Neuron (in vitro differentiated cells): ENCODE measurements at regions not wholly inside any gene's neighbourhood (a gene's known extent, or its start where the extent isn't known, plus 50 kb on each side); places are given as distances from the start of the nearest gene placed in this dataset.
"Not testable (repeated sequence)": the region's sequence is repeated elsewhere in the genome, so short reads cannot be mapped to it uniquely, and the experiment has no call there.

Experiments
- H2AFZ ChIP-seq: one replicate; pipeline ENCODE4 v1.6.1; 2013; ENCODE audit warnings: low read depth, mild to moderate bottlenecking, inconsistent platforms, low read length, moderate library complexity
- H3K27me3 ChIP-seq: one replicate; pipeline ENCODE4 v1.6.1; 2013; ENCODE audit warnings: low read length; ENCODE audit not compliant: insufficient read depth
- H3K36me3 ChIP-seq: one replicate; pipeline ENCODE4 v1.6.1; 2013; ENCODE audit warnings: low read length; ENCODE audit not compliant: insufficient read depth
- H3K4me1 ChIP-seq: one replicate; pipeline ENCODE4 v1.6.1; 2013; ENCODE audit warnings: low read length; ENCODE audit not compliant: insufficient read depth
- H3K4me3 ChIP-seq: 2 replicates; pipeline ENCODE4 v1.5.1; 2013; ENCODE audit warnings: mild to moderate bottlenecking, low read length, moderate library complexity
- H3K9me3 ChIP-seq: one replicate; pipeline ENCODE4 v1.6.1; 2013; ENCODE audit warnings: low read length

DNA sequence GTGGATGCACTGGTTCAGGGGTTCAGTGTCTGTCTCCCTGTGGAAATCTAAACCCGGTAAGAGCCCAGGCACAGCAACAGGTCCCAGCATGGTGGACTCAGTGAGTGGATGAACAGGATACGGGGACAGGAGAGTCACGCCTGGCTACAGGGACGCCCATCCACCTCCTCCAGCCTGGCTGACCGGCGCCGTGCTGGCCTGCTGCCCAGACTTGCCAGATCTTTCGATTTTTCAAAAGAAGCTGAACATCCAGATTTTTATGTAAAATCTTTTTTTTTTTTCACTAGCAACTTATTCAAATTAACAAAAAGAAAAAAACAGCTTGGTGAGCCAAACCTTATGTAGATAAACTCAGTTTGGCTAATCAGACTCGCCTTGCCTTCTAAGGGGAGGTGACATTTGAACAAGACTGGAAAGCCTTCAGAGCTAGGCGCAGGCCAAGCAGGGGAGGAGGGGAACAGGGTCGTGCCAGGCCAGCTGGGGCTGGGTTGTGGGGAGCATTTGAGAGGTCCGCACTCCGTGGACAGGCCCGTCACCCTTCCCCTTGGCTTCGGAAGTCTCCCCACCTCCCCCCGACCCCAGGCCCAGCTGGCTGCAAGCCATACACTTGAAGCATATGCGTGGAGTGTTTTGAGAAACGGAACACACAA, 87.8 kb upstream of the NCOR2 start:
- Histone ChIP-seq H3K9me3 (no peaks in the 10 kb centered on the region), H3K4me1 (peaks cover 27% of the 10 kb centered on the region), H2AFZ (no peak overlapping the region), H3K27me3 (no peaks in the 10 kb centered on the region), H3K4me3 (peak overlapping the region; percentile 11), H3K36me3 (no peaks in the 10 kb centered on the region)

DNA sequence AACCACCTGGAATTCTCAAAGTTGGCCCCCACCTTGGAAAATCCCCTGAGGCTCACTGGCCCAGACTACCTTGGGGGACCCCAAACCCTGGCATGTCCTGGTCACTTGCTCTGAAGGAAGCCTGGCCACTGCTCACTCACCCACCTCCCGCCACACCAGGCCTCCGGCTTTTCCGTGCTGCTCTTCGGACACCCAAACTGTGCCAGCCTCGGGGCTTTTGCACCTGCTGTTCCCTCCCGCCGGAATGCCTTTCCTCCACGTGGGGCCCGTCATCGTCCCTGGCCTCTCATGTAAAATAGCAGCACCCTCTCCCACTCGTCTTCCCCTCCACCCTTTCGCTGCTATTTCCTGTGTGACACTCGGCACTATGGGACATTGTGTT, 87.2 kb upstream of the NCOR2 start:
- no peaks in the 10 kb centered on the region for H3K9me3 ChIP-seq
- H3K36me3 ChIP-seq: no peaks in the 10 kb centered on the region
- no peaks in the 10 kb centered on the region for H3K27me3 ChIP-seq
- no peak overlapping the region for H2AFZ ChIP-seq
- H3K4me3 ChIP-seq: no peak overlapping the region
- peaks cover 26% of the 10 kb centered on the region for H3K4me1 ChIP-seq

DNA sequence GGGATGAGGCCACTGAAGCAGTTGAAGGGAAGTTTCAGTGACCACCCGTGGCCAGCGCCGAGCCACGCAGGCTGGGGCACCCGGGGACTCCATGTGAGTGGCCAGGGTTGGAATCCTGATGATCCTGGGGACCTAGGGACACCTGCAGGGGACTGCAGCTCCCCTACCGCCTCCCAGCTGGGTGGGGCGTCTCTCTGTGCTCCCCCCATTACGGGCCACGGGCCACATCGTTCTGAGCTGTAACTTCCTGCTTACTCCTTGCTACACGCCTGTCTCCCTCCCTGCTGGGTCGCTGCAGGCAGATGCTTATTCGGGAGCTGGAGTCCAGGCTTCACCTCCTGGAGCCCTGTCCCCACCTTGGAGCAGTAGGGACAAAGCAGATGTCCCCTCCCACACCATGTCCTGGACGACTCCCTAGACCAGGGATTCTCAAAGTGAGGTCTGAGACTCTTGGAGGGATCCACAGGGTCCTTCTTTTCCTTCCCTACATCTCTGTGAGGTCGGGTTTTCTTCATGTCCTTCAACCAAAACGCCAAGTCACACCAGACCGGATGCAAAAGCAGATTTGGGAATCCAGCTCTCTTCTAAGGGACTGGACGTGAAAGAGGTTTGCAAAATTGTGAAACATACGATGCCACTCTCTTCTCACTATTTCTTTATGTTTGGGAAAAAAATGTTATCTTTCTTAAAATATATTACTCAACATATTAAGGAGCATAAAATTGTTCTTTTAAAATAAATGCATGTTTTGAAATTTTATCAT, 85.9 kb upstream of the NCOR2 start:
- peaks cover 26% of the 10 kb centered on the region for H3K4me1 ChIP-seq

DNA sequence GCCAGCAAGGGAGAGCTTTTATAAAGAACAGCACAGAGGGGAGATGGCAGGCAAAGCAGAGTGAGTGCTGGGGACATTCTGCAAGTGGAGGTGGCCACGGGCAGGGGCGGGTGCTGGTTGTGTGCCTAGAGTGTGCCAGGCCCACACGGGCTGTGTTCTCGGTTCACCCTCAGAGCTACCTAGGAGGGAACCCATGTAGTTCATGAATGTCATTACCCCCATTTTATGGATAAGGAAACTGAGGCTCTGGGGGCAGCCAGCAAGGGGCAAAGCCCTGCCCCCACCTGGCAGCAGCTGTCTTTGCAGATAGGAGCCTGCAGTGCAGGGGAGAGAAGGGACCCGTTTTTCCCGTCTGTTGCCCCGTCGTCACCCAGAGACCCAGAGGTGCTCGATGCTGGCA, 85.2 kb upstream of the NCOR2 start:
- Histone ChIP-seq H3K36me3 (no peaks in the 10 kb centered on the region), H3K9me3 (peaks cover 9% of the 10 kb centered on the region), H3K4me1 (peaks cover 26% of the 10 kb centered on the region), H3K4me3 (no peak overlapping the region), H2AFZ (no peak overlapping the region), H3K27me3 (no peaks in the 10 kb centered on the region)

More for the DNA sequence above, 85.9 kb upstream of the NCOR2 start:
- H2AFZ ChIP-seq: no peak overlapping the region
- no peaks in the 10 kb centered on the region for H3K36me3 ChIP-seq
- peaks cover 9% of the 10 kb centered on the region for H3K9me3 ChIP-seq
- H3K4me3 ChIP-seq: no peak overlapping the region
- H3K27me3 ChIP-seq: no peaks in the 10 kb centered on the region

DNA sequence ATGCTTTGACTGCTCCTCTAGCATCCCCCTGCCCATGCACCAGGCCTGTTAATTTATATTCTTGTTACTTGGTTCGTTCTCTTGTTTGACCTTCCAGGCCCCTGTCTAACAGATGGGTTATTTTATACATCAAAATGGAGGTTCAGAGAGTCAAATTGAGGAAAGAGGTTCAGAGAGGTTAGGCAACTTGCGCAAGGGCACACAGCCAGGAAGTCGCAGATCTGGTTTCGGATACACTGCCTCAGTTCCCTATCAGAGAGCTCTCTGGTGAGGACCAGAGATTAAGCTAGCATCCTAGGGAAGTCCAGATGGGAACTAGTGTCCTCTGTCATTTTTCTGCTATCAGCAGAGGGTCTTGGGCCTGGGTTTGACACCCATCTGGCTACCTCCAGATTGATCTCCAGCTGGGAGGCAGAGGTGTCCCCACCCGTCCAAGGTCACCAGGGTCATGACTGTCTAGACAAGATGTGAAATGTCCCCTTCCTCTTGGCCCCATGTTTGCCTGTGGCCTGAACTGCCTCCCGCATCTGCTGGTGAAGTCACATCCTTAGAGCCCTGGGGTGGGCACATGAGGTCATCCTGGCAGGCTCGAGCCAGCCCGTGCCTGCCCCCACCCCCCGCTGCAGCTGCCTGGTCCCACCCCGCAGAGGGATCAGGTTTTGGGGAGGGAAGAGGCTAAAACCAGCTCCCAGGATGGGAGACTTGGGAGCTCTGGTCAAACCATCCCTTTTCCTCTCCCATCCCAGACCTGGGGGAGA, 84.3 kb upstream of the NCOR2 start:
- Histone ChIP-seq H3K36me3 (no peaks in the 10 kb centered on the region), H2AFZ (no peak overlapping the region), H3K4me1 (peaks cover 24% of the 10 kb centered on the region), H3K9me3 (peaks cover 9% of the 10 kb centered on the region), H3K27me3 (no peaks in the 10 kb centered on the region), H3K4me3 (no peak overlapping the region)

DNA sequence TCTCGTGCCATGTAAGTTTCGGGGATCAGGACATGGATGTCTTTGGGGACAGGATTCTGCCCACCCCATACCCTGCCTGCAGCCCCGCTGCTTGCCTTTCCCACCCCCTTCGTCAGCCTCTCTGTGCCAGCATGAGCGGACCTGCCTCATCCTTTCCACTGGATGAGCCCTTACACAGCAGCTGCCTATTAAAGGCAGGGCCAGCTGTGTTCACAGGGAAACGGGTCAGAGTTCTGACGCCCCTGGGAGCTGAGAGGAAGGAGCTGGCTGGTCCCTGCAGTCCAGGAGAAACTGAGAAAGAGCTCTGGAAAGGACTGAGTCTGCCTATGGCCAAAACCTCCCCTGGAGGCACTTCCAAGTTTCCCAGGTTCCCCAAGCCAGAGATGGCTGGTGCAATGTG, 83.5 kb upstream of the NCOR2 start:
- Histone ChIP-seq H3K4me3 (no peak overlapping the region), H3K4me1 (peaks cover 17% of the 10 kb centered on the region), H3K36me3 (no peaks in the 10 kb centered on the region), H3K27me3 (no peaks in the 10 kb centered on the region), H2AFZ (no peak overlapping the region), H3K9me3 (peaks cover 9% of the 10 kb centered on the region)

DNA sequence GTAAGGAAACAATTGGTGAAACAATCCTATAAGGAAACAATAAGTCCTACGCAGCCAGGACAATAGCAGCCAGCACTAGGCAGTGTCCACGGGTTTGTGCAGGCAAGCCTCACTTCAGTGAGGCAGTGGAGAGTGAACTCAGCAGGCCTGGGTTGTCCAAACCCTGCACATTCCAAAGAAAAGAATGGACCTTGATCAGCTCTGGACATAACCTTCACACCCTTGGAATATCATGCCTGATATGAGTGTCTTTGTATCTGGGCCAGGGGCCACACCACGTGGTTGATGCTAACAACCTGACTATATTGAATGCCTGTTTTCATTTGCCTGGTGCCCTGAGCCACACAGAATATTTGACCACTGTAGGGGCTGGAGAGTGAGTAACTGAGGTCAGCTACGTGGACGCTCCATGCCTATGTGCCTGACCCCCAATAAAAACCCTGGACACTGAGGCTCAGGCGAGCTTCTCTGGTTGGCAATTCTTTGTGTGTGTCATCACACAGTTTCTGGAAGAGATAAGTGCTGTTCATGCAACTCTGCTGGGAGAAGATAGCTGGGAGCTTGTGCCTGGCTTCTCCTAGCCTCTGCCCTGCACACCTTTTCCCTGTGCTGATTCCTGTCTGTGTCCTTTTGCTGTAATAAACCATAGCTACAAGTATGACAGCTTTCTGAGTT, 81.4 kb upstream of the NCOR2 start:
- Histone ChIP-seq H2AFZ (no peak overlapping the region), H3K4me3 (no peak overlapping the region), H3K9me3 (peaks cover 9% of the 10 kb centered on the region), H3K27me3 (no peaks in the 10 kb centered on the region), H3K4me1 (peaks cover 3% of the 10 kb centered on the region), H3K36me3 (no peaks in the 10 kb centered on the region)

DNA sequence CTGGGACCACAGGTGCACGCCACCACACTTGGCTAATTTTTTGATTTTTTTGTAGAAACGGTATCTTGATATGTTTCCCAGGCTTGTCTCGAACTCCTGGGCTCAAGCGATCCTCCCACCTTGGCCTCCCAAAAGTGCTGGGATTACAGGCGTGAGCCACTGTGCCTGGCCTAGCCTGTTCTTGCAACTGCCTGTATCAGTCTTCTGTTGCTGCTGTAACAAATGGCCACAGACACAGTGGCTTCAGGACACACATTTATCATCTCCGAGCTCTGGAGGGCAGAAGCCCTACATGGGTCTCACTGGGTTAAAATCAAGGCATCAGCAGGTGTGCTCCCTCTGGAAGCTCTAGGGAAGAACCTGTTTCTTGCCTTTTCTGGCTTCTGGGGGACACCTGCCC, 79.9 kb upstream of the NCOR2 start:
- no peaks in the 10 kb centered on the region for H3K4me1 ChIP-seq
- H3K36me3 ChIP-seq: no peaks in the 10 kb centered on the region
- peaks cover 9% of the 10 kb centered on the region for H3K9me3 ChIP-seq
- H2AFZ ChIP-seq: no peak overlapping the region
- H3K27me3 ChIP-seq: no peaks in the 10 kb centered on the region
- no peak overlapping the region for H3K4me3 ChIP-seq

DNA sequence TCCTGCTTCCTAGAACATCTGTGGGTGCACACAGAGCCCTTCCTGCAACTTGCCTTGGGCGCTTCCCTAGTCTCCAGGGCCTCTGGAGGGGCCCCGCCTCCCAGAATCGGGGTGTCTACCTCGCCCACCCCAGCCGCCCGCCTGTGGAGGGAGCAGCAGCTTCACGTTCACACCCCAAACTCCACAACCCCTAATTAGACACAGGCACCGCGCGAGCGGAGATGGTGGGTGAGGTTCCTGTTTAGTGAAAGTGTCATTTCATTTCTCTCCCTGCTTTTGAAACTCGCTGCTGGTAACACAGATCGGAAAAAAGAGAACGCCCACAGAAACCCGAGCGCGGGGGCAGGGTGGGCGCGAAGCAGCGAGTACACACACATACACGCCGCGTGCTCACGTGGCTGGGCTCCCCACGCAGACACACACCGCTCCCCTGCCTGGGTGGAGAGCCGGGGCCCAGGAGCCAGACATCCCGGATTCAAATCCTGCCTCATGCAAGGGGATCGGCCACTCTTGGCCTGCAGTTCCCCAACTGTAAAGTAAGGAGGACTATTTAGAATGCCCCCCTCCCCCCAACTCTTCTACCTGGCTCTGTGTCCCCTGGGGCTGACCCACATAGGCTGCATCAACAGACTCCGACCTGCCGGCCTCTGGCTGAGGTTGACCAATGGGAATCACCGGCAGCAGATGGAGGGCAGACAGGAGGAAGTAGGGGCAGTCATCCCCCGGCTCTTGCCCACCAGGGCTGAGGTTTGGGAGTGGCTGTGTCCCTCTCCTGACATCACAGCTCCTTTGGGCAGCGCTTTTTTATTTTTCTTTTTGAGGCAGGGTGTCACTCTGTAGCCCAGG, 79.2 kb upstream of the NCOR2 start:
- Histone ChIP-seq H2AFZ (no peak overlapping the region), H3K9me3 (peaks cover 9% of the 10 kb centered on the region), H3K4me3 (no peak overlapping the region), H3K4me1 (no peaks in the 10 kb centered on the region), H3K36me3 (no peaks in the 10 kb centered on the region), H3K27me3 (no peaks in the 10 kb centered on the region)

DNA sequence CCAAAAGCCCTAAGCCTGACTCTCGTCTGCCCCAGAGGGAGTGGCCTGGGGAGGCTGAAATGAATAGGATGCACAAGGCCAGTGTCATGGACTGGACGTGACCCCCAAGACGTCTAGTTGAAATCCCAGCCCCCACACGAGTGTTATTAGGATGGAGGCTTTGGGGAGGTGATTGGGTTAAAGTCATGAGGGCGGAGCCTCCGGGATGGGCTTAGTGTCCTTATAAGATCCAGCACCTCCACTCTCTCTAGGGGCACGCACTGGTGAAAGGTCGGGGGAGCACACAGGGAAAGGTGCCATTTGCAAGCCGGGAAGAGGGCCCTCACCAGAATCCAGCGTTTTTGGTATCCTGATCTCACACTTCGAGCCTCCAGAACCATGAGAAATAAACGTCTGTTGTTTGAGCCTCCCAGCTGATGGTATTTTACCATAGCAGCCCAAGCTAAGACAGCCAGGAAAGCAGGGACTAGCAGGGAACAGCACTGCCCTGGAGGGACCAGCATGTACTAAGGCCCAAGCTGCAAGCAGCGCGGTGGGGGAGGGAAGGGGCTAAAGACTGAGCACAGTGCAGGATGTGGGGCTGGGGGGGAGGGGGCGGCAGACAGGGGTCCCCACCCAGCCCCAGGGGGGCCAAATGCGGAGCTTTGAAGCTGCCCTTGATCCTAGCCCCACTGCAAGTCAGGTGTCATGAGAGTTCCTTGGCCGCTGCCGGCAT, 78.3 kb upstream of the NCOR2 start:
- Histone ChIP-seq H3K27me3 (no peaks in the 10 kb centered on the region), H2AFZ (no peak overlapping the region), H3K4me3 (no peak overlapping the region), H3K36me3 (no peaks in the 10 kb centered on the region), H3K9me3 (peaks cover 9% of the 10 kb centered on the region), H3K4me1 (no peaks in the 10 kb centered on the region)

DNA sequence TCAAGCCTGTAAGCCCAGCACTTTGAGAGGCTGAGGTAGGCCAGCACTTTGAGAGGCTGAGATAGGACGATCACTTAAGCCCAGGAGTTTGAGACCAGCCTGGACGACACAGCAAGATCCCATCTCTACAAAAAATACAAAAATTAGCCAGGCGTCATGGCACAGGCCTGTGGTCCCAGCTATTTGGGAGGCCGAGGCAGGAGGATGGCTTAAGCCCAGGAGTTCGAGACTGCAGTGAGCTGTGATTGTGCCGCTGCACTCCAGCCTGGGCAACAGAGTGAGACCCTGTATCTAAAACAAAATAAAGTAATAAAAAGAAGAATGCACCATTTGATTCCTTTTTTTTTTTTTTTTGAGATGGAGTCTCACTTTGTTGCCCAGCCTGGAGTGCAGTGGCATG, 76.4 kb upstream of the NCOR2 start:
- not testable (repeated sequence) for H3K4me1 ChIP-seq, H2AFZ ChIP-seq, H3K9me3 ChIP-seq, H3K27me3 ChIP-seq, H3K4me3 ChIP-seq, H3K36me3 ChIP-seq

DNA sequence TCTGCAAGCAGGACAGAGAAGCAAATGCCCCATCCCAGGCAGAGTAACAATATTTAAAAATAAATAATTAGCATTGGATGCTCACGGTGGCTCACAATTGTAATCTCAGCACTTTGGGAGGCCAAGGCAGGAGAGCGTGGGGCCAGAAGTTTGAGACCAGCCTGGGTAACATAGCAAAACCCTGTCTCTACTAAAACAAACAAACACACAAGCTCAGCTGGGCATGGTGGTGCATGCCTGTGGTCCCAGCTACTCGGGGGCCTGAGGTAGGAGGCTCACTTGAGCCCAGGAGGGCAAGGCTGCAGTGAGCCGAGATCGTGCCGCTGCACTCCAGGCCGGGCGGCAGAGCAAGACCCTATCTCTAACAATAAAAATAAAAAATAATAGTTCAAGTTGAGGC, 74.7 kb upstream of the NCOR2 start:
- H3K4me1 ChIP-seq: no peaks in the 10 kb centered on the region
- no peak overlapping the region for H2AFZ ChIP-seq
- H3K9me3 ChIP-seq: no peaks in the 10 kb centered on the region
- H3K4me3 ChIP-seq: no peak overlapping the region
- H3K27me3 ChIP-seq: peaks cover 5% of the 10 kb centered on the region
- H3K36me3 ChIP-seq: no peaks in the 10 kb centered on the region
